K562 (cell line): ENCODE measurements at regions not wholly inside any gene's neighbourhood (a gene's known extent, or its start where the extent isn't known, plus 50 kb on each side); places are given as distances from the start of the nearest gene placed in this dataset.

ENCODE experiments used
- ATAC-seq: fragments of 200-7000 bp; cut with Tn5 transposase; 3 replicates; pipeline ENCODE4 v1.9.1; 2020; ENCODE audit warnings: moderate library complexity
- BruUV-seq: library from RNA; stranded (reverse); fragments of 400-500 nt; replicated peaks from 2 replicates; lab custom pipeline; 2021; lab: Mats Ljungman, UMichigan
- CTCF ChIA-PET: fragments of 300-600 bp; formaldehyde crosslinking; extraction: SDS; loops from one replicate; lab custom pipeline; 2021; ENCODE audit warnings: low intra/inter-chr PET ratio; lab: Yijun Ruan, JAX
- POLR2A ChIA-PET: fragments of 300-600, 350-650 bp; sonication (Branson Sonifier 250); formaldehyde crosslinking; extraction: SDS; loops from one replicate; lab custom pipeline; 2021; ENCODE audit warnings: antibody characterized with exemption, inconsistent platforms; lab: Yijun Ruan, JAX
- DNase-seq, 4 experiments: peaks; one replicate each; pipeline versions ENCODE4 v3.0.0 to v3.0.0-alpha.2; 2011 to 2018; ENCODE audit warnings: low spot score in 3 of 4, mixed read lengths in 3 of 4; ENCODE audit errors: extremely low read depth in 1 of 4
- FAIRE-seq: peaks from 2 replicates; lab custom pipeline; 2011; peaks lifted over from hg19 to GRCh38; lab: Jason Lieb, UNC
- H2AFZ ChIP-seq: 2 replicates; pipeline ENCODE4 v1.6.0; 2011; ENCODE audit warnings: low read depth, low read length, control low read depth, inconsistent platforms
- H3K27ac ChIP-seq: fragments of 200-600 bp; 3 replicates; pipeline ENCODE4 v1.8.0; 2011; ENCODE audit warnings: low read depth, mild to moderate bottlenecking, control low read depth, inconsistent platforms, low read length, moderate library complexity, mixed read lengths; ENCODE audit errors: extremely low read depth
- H3K27me3 ChIP-seq, 2 experiments: fragments of 300-600 bp in 1 of 2; 2 replicates in 1 of 2; 3 replicates in 1 of 2; pipeline versions ENCODE4 v1.6.0 to v1.8.0; 2011; ENCODE audit warnings: inconsistent platforms in 2 of 2, low read length in 2 of 2, mild to moderate bottlenecking in 1 of 2, mixed read lengths in 1 of 2, moderate library complexity in 1 of 2; ENCODE audit not compliant: control insufficient read depth in 2 of 2, insufficient read depth in 2 of 2
- H3K36me3 ChIP-seq: fragments of 300-600 bp; 3 replicates; pipeline ENCODE4 v1.8.0; 2011; ENCODE audit warnings: mild to moderate bottlenecking, low read length, inconsistent platforms; ENCODE audit not compliant: control insufficient read depth, insufficient read depth
- H3K4me1 ChIP-seq, 2 experiments: fragments of 200-600 bp in 1 of 2; replicated peaks in 1 of 2; 2 replicates in 1 of 2; 3 replicates in 1 of 2; pipeline versions ENCODE4 v1.5.1 to v1.8.0; 2011; ENCODE audit warnings: inconsistent platforms in 2 of 2, low read length in 2 of 2, mild to moderate bottlenecking in 1 of 2, mixed read lengths in 1 of 2, moderate library complexity in 1 of 2; ENCODE audit not compliant: control insufficient read depth in 2 of 2, insufficient read depth in 2 of 2
- H3K4me2 ChIP-seq: 2 replicates; pipeline ENCODE4 v1.6.1; 2011; ENCODE audit warnings: low read length, control low read depth, inconsistent platforms, mixed read lengths; ENCODE audit not compliant: insufficient read depth
- H3K4me3 ChIP-seq: fragments of 200-600 bp; sonication (generic), shearing (Covaris generic); 2 replicates; pipeline ENCODE4 v1.5.1; 2016; ENCODE audit warnings: control low read depth, inconsistent platforms
- H3K79me2 ChIP-seq: fragments of 200-600 bp; 3 replicates; pipeline ENCODE4 v1.8.0; 2011; ENCODE audit warnings: low read length, inconsistent platforms; ENCODE audit not compliant: control insufficient read depth, insufficient read depth
- H3K9ac ChIP-seq, 2 experiments: 2 replicates each; pipeline versions ENCODE4 v1.6.0 to v1.6.1; 2011; ENCODE audit warnings: low read depth in 2 of 2, low read length in 2 of 2, control low read depth in 1 of 2, inconsistent platforms in 1 of 2, mild to moderate bottlenecking in 1 of 2, mixed read lengths in 1 of 2; ENCODE audit not compliant: insufficient read depth in 1 of 2
- H3K9me1 ChIP-seq: one replicate; pipeline ENCODE4 v1.6.0; 2011; ENCODE audit warnings: inconsistent platforms, mild to moderate bottlenecking, low read length, moderate library complexity; ENCODE audit not compliant: control insufficient read depth, insufficient read depth
- H3K9me3 ChIP-seq: replicated peaks from 2 replicates; pipeline ENCODE4 v1.5.1; 2011; ENCODE audit warnings: low read depth, low read length, inconsistent platforms; ENCODE audit not compliant: control insufficient read depth, insufficient read depth
- H4K20me1 ChIP-seq: replicated peaks from 2 replicates; pipeline ENCODE4 v1.6.1; 2011; ENCODE audit warnings: low read length, inconsistent platforms, mixed read lengths; ENCODE audit not compliant: control insufficient read depth, insufficient read depth
- CREB5 ChIP-seq: fragments of 250-450 bp; sonication (Bioruptor Pico); IDR thresholded peaks from 2 replicates; pipeline ENCODE4 v1.5.0; 2020; ENCODE audit warnings: mild to moderate bottlenecking
- CTCF ChIP-seq, 3 experiments: IDR thresholded peaks in 2 of 3; conservative IDR thresholded peaks in 1 of 3; 2 replicates each; pipeline ENCODE4 v1.5.1; 2011 to 2012; ENCODE audit warnings: low read length in 3 of 3, mild to moderate bottlenecking in 3 of 3, control low read depth in 2 of 3, improper control_type of control experiment in 1 of 3, inconsistent platforms in 1 of 3, low read depth in 1 of 3, mixed read lengths in 1 of 3, moderate library complexity in 1 of 3; ENCODE audit not compliant: insufficient read depth in 2 of 3
- CTCFL ChIP-seq: IDR thresholded peaks from 2 replicates; pipeline ENCODE4 v1.6.1; 2011; ENCODE audit warnings: borderline replicate concordance, low read depth, mild to moderate bottlenecking, moderate library complexity, low read length; ENCODE audit not compliant: insufficient read depth, poor library complexity, severe bottlenecking
- EP400 ChIP-seq: fragments of 450-650 bp; IDR thresholded peaks from 2 replicates; pipeline ENCODE4 v1.6.1; 2017; ENCODE audit warnings: antibody characterized with exemption, mild to moderate bottlenecking, moderate library complexity
- ETV1 ChIP-seq: fragments of 450-650 bp; conservative IDR thresholded peaks from 2 replicates; pipeline ENCODE4 v1.6.1; 2016; ENCODE audit warnings: missing genetic modification characterization, control low read depth, low read depth, missing compliant biosample characterization
- JUND ChIP-seq, 2 experiments: IDR thresholded peaks; 2 replicates in 1 of 2; 3 replicates in 1 of 2; pipeline ENCODE4 v1.6.1; 2011; ENCODE audit warnings: borderline replicate concordance in 2 of 2, low read depth in 2 of 2, low read length in 2 of 2, improper control_type of control experiment in 1 of 2, missing biosample characterization in 1 of 2, missing genetic modification characterization in 1 of 2, missing genetic modification reagents in 1 of 2
- RAD21 ChIP-seq, 2 experiments: fragments of 250-450 bp in 1 of 2; fragments of 450-650 bp in 1 of 2; sonication (Bioruptor Pico) in 1 of 2; formaldehyde crosslinking in 1 of 2; IDR thresholded peaks in 1 of 2; conservative IDR thresholded peaks in 1 of 2; 2 replicates each; pipeline versions ENCODE4 v1.4.0 to v1.8.0; 2020 to 2022; ENCODE audit warnings: mild to moderate bottlenecking in 2 of 2, moderate library complexity in 1 of 2
- RCOR1 ChIP-seq, 2 experiments: IDR thresholded peaks; 2 replicates each; pipeline ENCODE4 v1.6.1; 2012; ENCODE audit warnings: low read depth in 2 of 2, low read length in 2 of 2, borderline replicate concordance in 1 of 2, improper control_type of control experiment in 1 of 2
- SMC3 ChIP-seq: conservative IDR thresholded peaks from 2 replicates; pipeline ENCODE4 v1.6.1; 2011; ENCODE audit warnings: low read depth, low read length, improper control_type of control experiment; ENCODE audit not compliant: insufficient read depth
- TFAP4 ChIP-seq: sonication (generic); formaldehyde crosslinking; IDR thresholded peaks from 2 replicates; pipeline ENCODE4 v1.8.0; 2022; ENCODE audit warnings: missing genetic modification reagents, mild to moderate bottlenecking, moderate library complexity, borderline replicate concordance
- TSC22D4 ChIP-seq: fragments of 450-650 bp; IDR thresholded peaks from 2 replicates; pipeline ENCODE4 v1.6.1; 2016; ENCODE audit warnings: missing genetic modification characterization, missing biosample characterization, control low read depth
- XRCC5 ChIP-seq: fragments of 200-400 bp; formaldehyde crosslinking; IDR thresholded peaks from 2 replicates; pipeline ENCODE4 v1.6.1; 2017; ENCODE audit warnings: low read depth, mild to moderate bottlenecking, low read length
- ZNF699 ChIP-seq: fragments of 250-450 bp; sonication (Bioruptor Pico); IDR thresholded peaks from 2 replicates; pipeline ENCODE4 v1.8.0; 2021; ENCODE audit warnings: mild to moderate bottlenecking, moderate library complexity; ENCODE audit not compliant: insufficient replicate concordance
- WGBS: fragments of 100-300 bp; shearing (Covaris generic); methylation state at CpG from one replicate; pipeline ENCODE4 v1.1.6; 2016; ENCODE audit warnings: low coverage, mixed read lengths; ENCODE audit not compliant: insufficient coverage; ENCODE audit errors: missing lambda C conversion rate; 5-methylcytosine and 5-hydroxymethylcytosine counted together
- in situ Hi-C: fragments of 300-500 bp; cut with MboI; formaldehyde crosslinking; loops from 4 replicates; pipeline ENCODE4 v1.15.0; 2018; ENCODE audit warnings: inconsistent platforms, mixed read lengths
- intact Hi-C: fragments of 100-400 bp; cut with micrococcal nuclease; formaldehyde crosslinking; loops from 2 replicates; pipeline ENCODE4 v1.14.2; 2022

- POLR2A ChIA-PET = interaction anchor here (1.8 kb wide), 1 partner anchor 8 kb away, joined by 3 read pairs; no protein-coding TSS in a partner anchor
- ATAC-seq = peak; percentile 91
- TF ChIP-seq TFAP4 (CRISPR knock-in tag) = 0 out of 2 replicates have a peak, but pooled peaks have one; percentile 28
- peak in 1 of 2 experiments; percentile 57; a peak in 2 of 4 replicates for TF ChIP-seq RCOR1 (IDR thresholded peaks at IDR 0.05; ENCODE audit: borderline replicate concordance in 1 of 2, low read depth in 2 of 2, low read length in 2 of 2)
- 0 out of 4 replicates have a peak, but pooled peaks of 1 of the 2 experiments have one; percentile 13 for TF ChIP-seq RAD21 (CRISPR knock-in tag; conservative IDR thresholded peaks at IDR 0.05 in 1 of 2, IDR thresholded peaks at IDR 0.05 in 1 of 2)
- TF ChIP-seq CREB5 = no peak
- no peak for TF ChIP-seq ZNF699 (CRISPR knock-in tag)
- TF ChIP-seq JUND (IDR thresholded peaks at IDR 0.05; ENCODE audit: borderline replicate concordance, low read depth, low read length) = 0 out of 2 replicates have a peak, but pooled peaks have one; percentile 19
- TF ChIP-seq JUND (tag; IDR thresholded peaks at IDR 0.05; ENCODE audit: borderline replicate concordance, low read depth, low read length) = no peak
- TF ChIP-seq XRCC5 = 0 out of 2 replicates have a peak, but pooled peaks have one; percentile 27
- no peak for TF ChIP-seq TSC22D4 (tag)
- TF ChIP-seq EP400 = no peak
- TF ChIP-seq CTCF (IDR thresholded peaks at IDR 0.05 in 2 of 3, conservative IDR thresholded peaks at IDR 0.05 in 1 of 3; ENCODE audit: insufficient read depth in 2 of 3, low read depth in 1 of 3, low read length in 3 of 3) = peak; percentile 68 to 83 (median 72)
- TF ChIP-seq CTCFL = peak; percentile 56
- TF ChIP-seq SMC3 = 0 out of 2 replicates have a peak, but pooled peaks have one; percentile 25
- no peak for TF ChIP-seq ETV1 (tag)
Observed at GRCh38 chr10:101297901-101298486, 56.0 kb upstream of the BTRC start.

More at GRCh38 chr10:101297901-101298486, 56.0 kb upstream of the BTRC start:
- H3K4me2 ChIP-seq = no peak overlapping the region
- no peaks in the 10 kb centered on the region for H3K9me1 ChIP-seq
- H3K36me3 ChIP-seq = no peaks in the 10 kb centered on the region
- intact Hi-C loops = no loop called here
- H3K27me3 ChIP-seq = peaks cover 0 to 31% of the 10 kb centered on the region in 2 experiments; a peak in 2 of 5 replicates
- CTCF ChIA-PET = no interaction called here
- H3K79me2 ChIP-seq = no peaks in the 10 kb centered on the region
- H4K20me1 ChIP-seq = no peaks in the 10 kb centered on the region
- H3K27ac ChIP-seq = no peak overlapping the region
- no peaks in the 10 kb centered on the region for H3K9me3 ChIP-seq
- no peaks in the 10 kb centered on the region; a peak in 1 of 5 replicates for H3K4me1 ChIP-seq
- WGBS = 0% methylated on average over 8 of the region's 9 CpGs
- FAIRE-seq = peak; percentile 42
- in situ Hi-C loops = no loop called here
- no peak overlapping the region for H2AFZ ChIP-seq
- peak; percentile 68 for DNase-seq
- no peak overlapping the region for H3K9ac ChIP-seq
- BruUV-seq = no TSS peak
- H3K4me3 ChIP-seq = no peak overlapping the region
